Mesenchymal stem cell (in vitro differentiated cells and primary cell): ENCODE measurements at regions not wholly inside any gene's neighbourhood (a gene's known extent, or its start where the extent isn't known, plus 50 kb on each side); places are given as distances from the start of the nearest gene placed in this dataset.

ENCODE experiments used
- DNase-seq: peaks from one replicate; pipeline ENCODE4 v3.0.0-alpha.2; 2013
- H2AFZ ChIP-seq: one replicate; pipeline ENCODE4 v1.6.1; 2013; ENCODE audit warnings: low read depth, mild to moderate bottlenecking, control low read depth, inconsistent platforms, low read length, moderate library complexity
- H2AK5ac ChIP-seq: 2 replicates; pipeline ENCODE4 v1.6.1; 2013; ENCODE audit warnings: low read length, moderate library complexity, mild to moderate bottlenecking, inconsistent platforms; ENCODE audit not compliant: severe bottlenecking
- H2BK120ac ChIP-seq: one replicate; pipeline ENCODE4 v1.6.1; 2013; ENCODE audit warnings: low read depth, mild to moderate bottlenecking, inconsistent platforms, low read length, moderate library complexity
- H2BK12ac ChIP-seq, 2 experiments: one replicate each; pipeline ENCODE4 v1.6.1; 2013; ENCODE audit warnings: inconsistent platforms in 2 of 2, low read length in 2 of 2, mild to moderate bottlenecking in 2 of 2, moderate library complexity in 2 of 2, control low read depth in 1 of 2
- H2BK15ac ChIP-seq: one replicate; pipeline ENCODE4 v1.6.1; 2013; ENCODE audit warnings: mild to moderate bottlenecking, low read depth, inconsistent platforms; ENCODE audit not compliant: poor library complexity, severe bottlenecking
- H2BK5ac ChIP-seq: 2 replicates; pipeline ENCODE4 v1.6.1; 2013; ENCODE audit warnings: low read depth, mild to moderate bottlenecking, low read length, control low read depth, inconsistent platforms; ENCODE audit not compliant: poor library complexity, severe bottlenecking
- H3K14ac ChIP-seq, 2 experiments: one replicate each; pipeline ENCODE4 v1.6.1; 2013; ENCODE audit warnings: inconsistent platforms in 2 of 2, low read length in 2 of 2, control low read depth in 1 of 2, mild to moderate bottlenecking in 1 of 2, moderate library complexity in 1 of 2
- H3K18ac ChIP-seq, 2 experiments: one replicate each; pipeline ENCODE4 v1.6.1; 2013; ENCODE audit warnings: inconsistent platforms in 2 of 2, low read length in 2 of 2, control low read depth in 1 of 2, low read depth in 1 of 2, mild to moderate bottlenecking in 1 of 2
- H3K23ac ChIP-seq, 2 experiments: one replicate each; pipeline ENCODE4 v1.6.1; 2013; ENCODE audit warnings: inconsistent platforms in 2 of 2, low read length in 2 of 2, mild to moderate bottlenecking in 2 of 2, moderate library complexity in 2 of 2, control low read depth in 1 of 2
- H3K27ac ChIP-seq: 2 replicates; pipeline ENCODE4 v1.5.1; 2013; ENCODE audit warnings: mild to moderate bottlenecking, moderate library complexity, low read length, control low read depth, inconsistent platforms; ENCODE audit not compliant: poor library complexity, severe bottlenecking
- H3K27me3 ChIP-seq, 2 experiments: 2 replicates each; pipeline versions ENCODE4 v1.6.1 to v1.7.0; 2013; ENCODE audit warnings: low read length in 2 of 2, mild to moderate bottlenecking in 2 of 2, moderate library complexity in 2 of 2, control low read depth in 1 of 2, inconsistent platforms in 1 of 2; ENCODE audit not compliant: control insufficient read depth in 1 of 2, insufficient read depth in 1 of 2
- H3K36me3 ChIP-seq, 2 experiments: 2 replicates each; pipeline versions ENCODE4 v1.6.1 to v1.7.0; 2013; ENCODE audit warnings: low read length in 2 of 2, control low read depth in 1 of 2, inconsistent platforms in 1 of 2, low read depth in 1 of 2, mild to moderate bottlenecking in 1 of 2; ENCODE audit not compliant: insufficient read depth in 2 of 2, control insufficient read depth in 1 of 2
- H3K4ac ChIP-seq, 2 experiments: one replicate each; pipeline ENCODE4 v1.6.1; 2013; ENCODE audit warnings: inconsistent platforms in 2 of 2, low read length in 2 of 2, mild to moderate bottlenecking in 2 of 2, moderate library complexity in 2 of 2, control low read depth in 1 of 2, low read depth in 1 of 2
- H3K4me1 ChIP-seq: 2 replicates; pipeline ENCODE4 v1.6.1; 2013; ENCODE audit warnings: low read depth, low read length, control low read depth; ENCODE audit not compliant: control insufficient read depth, insufficient read depth
- H3K4me2 ChIP-seq: 2 replicates; pipeline ENCODE4 v1.6.1; 2013; ENCODE audit warnings: low read length, mild to moderate bottlenecking, inconsistent platforms; ENCODE audit not compliant: poor library complexity, severe bottlenecking
- H3K4me3 ChIP-seq, 2 experiments: 2 replicates each; pipeline versions ENCODE4 v1.5.1 to v1.7.0; 2013; ENCODE audit warnings: low read length in 2 of 2, mild to moderate bottlenecking in 2 of 2, control low read depth in 1 of 2, low read depth in 1 of 2; ENCODE audit not compliant: insufficient read depth in 1 of 2
- H3K79me1 ChIP-seq: replicated peaks from 2 replicates; pipeline ENCODE4 v1.6.1; 2013; ENCODE audit warnings: mild to moderate bottlenecking, control low read depth, low read length, inconsistent platforms; ENCODE audit not compliant: poor library complexity, severe bottlenecking
- H3K9ac ChIP-seq: 2 replicates; pipeline ENCODE4 v1.7.0; 2013; ENCODE audit warnings: mild to moderate bottlenecking, low read length, moderate library complexity
- H3K9me3 ChIP-seq: 2 replicates; pipeline ENCODE4 v1.7.0; 2013; ENCODE audit warnings: mild to moderate bottlenecking, low read length; ENCODE audit not compliant: control insufficient read depth
- H4K8ac ChIP-seq: one replicate; pipeline ENCODE4 v1.6.1; 2013; ENCODE audit warnings: inconsistent platforms, mild to moderate bottlenecking, low read length, moderate library complexity
- H4K91ac ChIP-seq: one replicate; pipeline ENCODE4 v1.6.1; 2013; ENCODE audit warnings: mild to moderate bottlenecking, low read length, inconsistent platforms
- WGBS: methylation state at CpG from one replicate; pipeline ENCODE4 v1.1.7; 2013; ENCODE audit warnings: mixed read lengths; 5-methylcytosine and 5-hydroxymethylcytosine counted together

DNA sequence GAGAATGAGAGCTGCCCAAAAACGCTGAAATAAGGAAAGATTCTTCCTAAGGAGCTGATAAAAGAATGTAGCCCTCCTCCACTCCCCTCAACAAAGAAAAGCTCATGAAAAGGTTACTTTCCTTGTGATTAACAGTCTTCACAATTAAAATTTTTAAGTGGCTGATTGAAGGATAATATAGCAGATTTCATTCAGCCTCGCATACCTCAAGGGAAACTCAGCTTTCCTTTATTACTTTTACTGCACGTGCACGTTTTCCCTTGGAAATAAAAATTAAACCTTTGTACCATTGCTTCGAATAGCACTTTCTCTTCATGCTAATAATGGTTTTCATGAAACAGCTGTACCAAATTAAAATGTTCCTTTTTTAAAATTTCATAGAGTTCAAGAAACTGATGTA lies 234.0 kb upstream of the GRAMD2B start:
- Histone ChIP-seq H3K9ac (no peak overlapping the region), H2BK12ac (no peak overlapping the region), H3K18ac (no peak overlapping the region), H3K4me2 (no peak overlapping the region), H3K4me1 (no peaks in the 10 kb centered on the region), H3K27me3 (no peaks in the 10 kb centered on the region), H2BK120ac (no peak overlapping the region), H3K9me3 (no peaks in the 10 kb centered on the region), H3K4ac (no peak overlapping the region), H3K79me1 (no peaks in the 10 kb centered on the region), H3K27ac (no peak overlapping the region), H4K91ac (no peak overlapping the region), H2BK15ac (no peak overlapping the region), H3K36me3 (no peaks in the 10 kb centered on the region), H2AK5ac (no peak overlapping the region), H2BK5ac (no peak overlapping the region), H3K14ac (no peak overlapping the region), H4K8ac (no peak overlapping the region), H3K23ac (no peak overlapping the region), H2AFZ (no peak overlapping the region), H3K4me3 (no peak overlapping the region)
- DNase-seq: no peak
- WGBS: 77% methylated on average over 4 of the region's 5 CpGs

DNA sequence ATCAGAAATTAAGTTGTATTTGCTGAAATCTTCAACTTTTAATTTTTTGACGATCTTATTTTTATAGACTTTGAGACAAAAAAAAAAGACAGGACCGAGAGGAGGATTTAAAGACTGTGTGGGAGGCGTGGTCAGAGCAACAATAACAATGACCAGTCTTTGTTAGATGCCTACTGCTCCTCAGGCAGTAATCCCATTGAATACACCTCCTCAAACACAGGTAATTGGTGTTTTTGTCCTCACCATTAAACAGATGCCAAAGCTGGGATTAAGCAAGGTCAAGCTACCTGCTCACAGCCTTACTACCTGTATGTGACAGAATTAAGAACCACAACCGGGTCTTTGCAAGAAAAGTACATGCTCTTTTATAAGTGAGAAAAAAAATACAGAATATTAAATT lies 233.3 kb upstream of the GRAMD2B start:
- 64% methylated on average over 3 of the region's 4 CpGs for WGBS
- no peaks in the 10 kb centered on the region for H3K79me1 ChIP-seq
- no peak overlapping the region for H2AFZ ChIP-seq
- no peak overlapping the region for H3K18ac ChIP-seq
- H3K4me1 ChIP-seq: no peaks in the 10 kb centered on the region
- H2BK120ac ChIP-seq: no peak overlapping the region
- no peak overlapping the region for H3K9ac ChIP-seq
- no peak overlapping the region for H3K14ac ChIP-seq
- DNase-seq: no peak
- no peaks in the 10 kb centered on the region for H3K36me3 ChIP-seq
- H4K91ac ChIP-seq: no peak overlapping the region
- H2AK5ac ChIP-seq: no peak overlapping the region
- no peak overlapping the region for H3K4me3 ChIP-seq
- H3K23ac ChIP-seq: no peak overlapping the region
- no peak overlapping the region for H2BK5ac ChIP-seq
- no peak overlapping the region for H3K4me2 ChIP-seq
- H2BK15ac ChIP-seq: no peak overlapping the region
- no peak overlapping the region for H3K4ac ChIP-seq
- no peaks in the 10 kb centered on the region for H3K27me3 ChIP-seq
- H3K27ac ChIP-seq: no peak overlapping the region
- H2BK12ac ChIP-seq: no peak overlapping the region
- H4K8ac ChIP-seq: no peak overlapping the region
- H3K9me3 ChIP-seq: no peaks in the 10 kb centered on the region

DNA sequence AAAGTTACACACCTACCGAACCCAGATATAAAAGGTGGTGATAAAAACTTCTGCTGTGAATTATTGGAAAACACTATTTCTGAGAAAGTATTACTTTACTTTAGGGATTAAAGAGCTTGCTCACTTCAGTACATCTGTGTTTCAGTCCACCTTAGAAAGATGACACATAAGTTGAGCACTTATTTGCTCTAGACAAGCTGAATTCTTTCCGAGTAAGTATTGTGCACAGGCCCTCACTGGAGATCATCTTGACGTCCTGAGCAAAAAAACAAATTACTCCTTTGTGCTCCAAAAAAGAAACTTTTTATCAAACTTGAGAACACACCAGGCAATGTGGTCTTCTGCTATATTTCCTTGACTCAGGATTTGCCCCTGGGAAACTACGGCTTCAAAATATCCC lies 231.0 kb upstream of the GRAMD2B start:
- H2BK5ac ChIP-seq: no peak overlapping the region
- H3K14ac ChIP-seq: no peak overlapping the region
- H3K27ac ChIP-seq: no peak overlapping the region
- no peaks in the 10 kb centered on the region for H3K4me1 ChIP-seq
- no peaks in the 10 kb centered on the region for H3K9me3 ChIP-seq
- H2AK5ac ChIP-seq: no peak overlapping the region
- no peak overlapping the region for H4K91ac ChIP-seq
- DNase-seq: no peak
- H3K79me1 ChIP-seq: no peaks in the 10 kb centered on the region
- no peak overlapping the region for H3K4me2 ChIP-seq
- H3K4me3 ChIP-seq: no peak overlapping the region
- H2BK12ac ChIP-seq: no peak overlapping the region
- H2BK15ac ChIP-seq: no peak overlapping the region
- no peak overlapping the region for H3K9ac ChIP-seq
- no peak overlapping the region for H2AFZ ChIP-seq
- H2BK120ac ChIP-seq: no peak overlapping the region
- WGBS: 71% methylated on average over 3 of the region's 4 CpGs
- no peak overlapping the region for H3K4ac ChIP-seq
- no peak overlapping the region for H3K23ac ChIP-seq
- H3K36me3 ChIP-seq: no peaks in the 10 kb centered on the region
- H3K27me3 ChIP-seq: no peaks in the 10 kb centered on the region
- no peak overlapping the region for H3K18ac ChIP-seq
- H4K8ac ChIP-seq: no peak overlapping the region

DNA sequence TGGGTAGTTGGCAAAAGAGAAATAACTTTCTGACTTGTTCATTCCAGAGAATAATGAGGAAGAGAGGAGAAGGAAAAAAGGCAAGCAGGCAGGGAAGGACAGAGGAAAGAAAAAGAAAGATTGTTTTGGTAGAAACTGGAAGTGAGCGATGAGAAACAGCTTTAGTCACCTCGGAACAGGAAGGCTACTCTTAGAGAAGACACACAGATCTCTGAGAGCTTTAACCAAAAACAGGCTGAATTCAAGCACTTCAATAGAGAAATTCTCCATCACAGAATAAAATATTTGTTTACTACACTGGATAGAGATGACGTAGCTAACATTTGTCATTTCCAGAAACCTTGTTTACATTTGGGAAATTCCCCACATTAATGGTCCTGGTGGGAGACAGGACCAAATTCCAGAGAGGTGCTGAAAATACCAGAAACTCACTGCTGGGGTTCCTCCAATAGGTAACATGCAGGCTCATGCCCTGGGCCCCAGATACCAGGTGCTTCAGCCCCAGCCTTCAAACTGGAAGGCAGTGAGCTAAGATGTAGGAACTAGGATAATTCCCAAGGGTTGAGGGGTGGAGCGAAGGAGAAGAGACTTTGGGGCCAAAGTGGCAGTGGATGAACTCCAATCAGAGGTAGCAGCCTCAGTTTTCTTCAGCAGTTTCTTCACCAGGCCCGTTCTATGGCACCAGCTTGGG lies 227.7 kb upstream of the GRAMD2B start:
- Histone ChIP-seq H4K91ac (no peak overlapping the region), H3K9ac (peak overlapping the region; percentile 49), H3K4me3 (no peak overlapping the region), H3K36me3 (no peaks in the 10 kb centered on the region), H2BK120ac (no peak overlapping the region), H3K4ac (no peak overlapping the region), H3K79me1 (no peaks in the 10 kb centered on the region), H4K8ac (peak overlapping the region; percentile 20), H2AK5ac (no peak overlapping the region), H3K23ac (no peak overlapping the region), H3K14ac (no peak overlapping the region), H3K27me3 (no peaks in the 10 kb centered on the region), H2BK5ac (no peak overlapping the region), H2BK15ac (no peak overlapping the region), H3K18ac (peak overlapping the region in 1 of 2 experiments; percentile 60), H2BK12ac (no peak overlapping the region), H3K4me1 (no peaks in the 10 kb centered on the region), H3K9me3 (no peaks in the 10 kb centered on the region), H3K27ac (no peak overlapping the region), H2AFZ (no peak overlapping the region), H3K4me2 (no peak overlapping the region)
- DNase-seq: peak; percentile 21
- WGBS: 94% methylated on average over 2 of the region's 5 CpGs
